AG04449 (cell line): ENCODE measurements at regions not wholly inside any gene's neighbourhood (a gene's known extent, or its start where the extent isn't known, plus 50 kb on each side); places are given as distances from the start of the nearest gene placed in this dataset.

ENCODE experiments used
- CTCF ChIA-PET: fragments of 350-600 bp; formaldehyde crosslinking; extraction: SDS; loops from one replicate; lab custom pipeline; 2021; ENCODE audit warnings: antibody characterized with exemption; lab: Yijun Ruan, JAX
- POLR2A ChIA-PET: fragments of 400-600, 350-600 bp; formaldehyde crosslinking; extraction: SDS; loops from one replicate; lab custom pipeline; 2020; ENCODE audit warnings: antibody characterized with exemption, inconsistent platforms; lab: Yijun Ruan, JAX
- DNase-seq: peaks from one replicate; pipeline ENCODE4 v3.0.0-alpha.2; 2010; ENCODE audit warnings: low read depth, low spot score
- H3K4me3 ChIP-seq: 2 replicates; pipeline ENCODE4 v1.5.1; 2011; ENCODE audit warnings: low read depth, mild to moderate bottlenecking, control low read depth, low read length
- TF ChIP-seq, protein P1 (sequence below): IDR thresholded peaks from one replicate; pipeline ENCODE4 v1.5.1; 2011; ENCODE audit warnings: mild to moderate bottlenecking, moderate library complexity, low read length, control low read depth, inconsistent platforms; ENCODE audit not compliant: insufficient read depth; ENCODE audit errors: missing control alignments

DNA sequence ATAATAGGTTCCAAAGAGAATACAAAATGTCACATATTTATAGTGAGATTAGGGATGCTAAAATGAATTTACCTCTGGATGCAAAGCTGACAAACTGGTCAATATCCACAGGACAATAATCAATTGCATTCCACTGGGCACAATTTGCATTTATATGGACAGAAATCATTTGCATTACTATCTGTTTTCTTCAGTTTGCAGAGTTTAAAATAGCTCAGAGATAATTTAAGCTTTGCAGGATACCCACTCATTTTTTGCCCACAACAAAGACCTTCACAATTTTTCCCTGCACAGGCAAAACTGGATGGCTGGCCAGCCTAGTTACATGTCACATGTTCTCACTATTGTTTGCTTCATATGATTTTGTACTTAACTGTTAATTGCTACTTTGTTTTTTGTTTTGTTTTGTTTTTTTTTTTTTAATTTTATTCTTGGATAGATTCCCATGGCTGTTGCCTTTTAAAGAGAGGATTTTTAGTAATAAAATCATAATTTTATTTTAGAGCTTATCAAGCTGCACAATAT, 483.5 kb downstream of the UTRN start:
- POLR2A ChIA-PET = no interaction called here
- CTCF ChIA-PET = interaction anchor here (0.9 kb wide), 1 partner anchor 9 kb away, joined by 3 read pairs; no protein-coding TSS in a partner anchor
- TF ChIP-seq, protein P1, sequence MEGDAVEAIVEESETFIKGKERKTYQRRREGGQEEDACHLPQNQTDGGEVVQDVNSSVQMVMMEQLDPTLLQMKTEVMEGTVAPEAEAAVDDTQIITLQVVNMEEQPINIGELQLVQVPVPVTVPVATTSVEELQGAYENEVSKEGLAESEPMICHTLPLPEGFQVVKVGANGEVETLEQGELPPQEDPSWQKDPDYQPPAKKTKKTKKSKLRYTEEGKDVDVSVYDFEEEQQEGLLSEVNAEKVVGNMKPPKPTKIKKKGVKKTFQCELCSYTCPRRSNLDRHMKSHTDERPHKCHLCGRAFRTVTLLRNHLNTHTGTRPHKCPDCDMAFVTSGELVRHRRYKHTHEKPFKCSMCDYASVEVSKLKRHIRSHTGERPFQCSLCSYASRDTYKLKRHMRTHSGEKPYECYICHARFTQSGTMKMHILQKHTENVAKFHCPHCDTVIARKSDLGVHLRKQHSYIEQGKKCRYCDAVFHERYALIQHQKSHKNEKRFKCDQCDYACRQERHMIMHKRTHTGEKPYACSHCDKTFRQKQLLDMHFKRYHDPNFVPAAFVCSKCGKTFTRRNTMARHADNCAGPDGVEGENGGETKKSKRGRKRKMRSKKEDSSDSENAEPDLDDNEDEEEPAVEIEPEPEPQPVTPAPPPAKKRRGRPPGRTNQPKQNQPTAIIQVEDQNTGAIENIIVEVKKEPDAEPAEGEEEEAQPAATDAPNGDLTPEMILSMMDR = no peak

DNA sequence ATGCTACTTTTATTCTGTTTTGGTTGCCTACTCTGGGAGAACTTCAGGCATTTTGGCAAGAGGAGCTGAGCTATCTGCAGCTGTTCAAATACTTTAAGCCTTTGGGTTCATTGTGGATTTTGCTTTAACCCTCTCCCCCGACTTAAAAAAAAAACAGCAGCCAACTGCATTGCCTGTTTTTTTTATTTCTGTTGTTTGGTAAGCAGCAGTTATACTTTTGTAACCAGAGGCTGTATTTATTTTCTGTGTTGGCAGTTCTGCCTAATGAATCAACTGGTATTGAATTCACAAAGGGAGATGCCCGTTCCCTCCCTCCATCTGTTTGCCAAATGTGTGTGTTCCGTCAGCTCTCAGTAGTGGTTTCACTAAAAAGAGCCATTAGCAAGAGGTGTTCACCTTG, 484.0 kb downstream of the UTRN start:
- CTCF ChIA-PET = interaction anchor here (0.9 kb wide), 1 partner anchor 10 kb away, joined by 3 read pairs; no protein-coding TSS in a partner anchor
- H3K4me3 ChIP-seq = no peak overlapping the region
- POLR2A ChIA-PET = no interaction called here
- TF ChIP-seq, protein P1 = no peak
- DNase-seq = no peak

More for the DNA sequence above, 483.5 kb downstream of the UTRN start:
- no peak overlapping the region for H3K4me3 ChIP-seq
- no peak for DNase-seq

GRCh38 chr6:144776031-144776819, 491.1 kb downstream of the UTRN start:
- CTCF ChIA-PET = interaction anchor here (1.2 to 1.8 kb wide), 2 partner anchors 14 to 191 kb away, joined by 4 to 5 read pairs; no protein-coding TSS in a partner anchor
- POLR2A ChIA-PET = no interaction called here
- TF ChIP-seq, protein P1 = no peak

DNA sequence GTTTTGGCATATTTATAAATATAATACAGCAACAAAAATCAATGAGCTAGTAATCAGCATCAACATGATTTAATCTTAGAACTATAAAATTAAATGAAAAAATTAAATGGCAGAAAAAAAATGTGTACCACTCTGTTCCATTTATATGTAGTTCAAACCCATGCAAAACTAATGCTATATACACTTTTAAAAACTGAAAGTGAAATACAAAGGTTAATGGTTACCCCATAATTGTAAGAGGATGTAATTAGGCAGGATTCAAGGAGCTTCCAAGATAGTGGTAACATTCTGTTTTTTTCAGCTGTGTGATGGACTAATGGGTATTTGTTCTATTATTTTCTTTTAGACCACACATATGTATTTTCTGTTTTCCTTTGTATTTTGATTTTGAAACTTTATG, 492.1 kb downstream of the UTRN start:
- ChIA-PET CTCF (interaction anchor here (1.2 to 1.8 kb wide), 2 partner anchors 13 to 192 kb away, joined by 4 to 5 read pairs; no protein-coding TSS in a partner anchor), POLR2A (no interaction called here)
- no peak overlapping the region for H3K4me3 ChIP-seq
- DNase-seq = no peak
- TF ChIP-seq, protein P1 = no peak

More at GRCh38 chr6:144776031-144776819, 491.1 kb downstream of the UTRN start:
- H3K4me3 ChIP-seq = no peak overlapping the region
- DNase-seq = no peak

DNA sequence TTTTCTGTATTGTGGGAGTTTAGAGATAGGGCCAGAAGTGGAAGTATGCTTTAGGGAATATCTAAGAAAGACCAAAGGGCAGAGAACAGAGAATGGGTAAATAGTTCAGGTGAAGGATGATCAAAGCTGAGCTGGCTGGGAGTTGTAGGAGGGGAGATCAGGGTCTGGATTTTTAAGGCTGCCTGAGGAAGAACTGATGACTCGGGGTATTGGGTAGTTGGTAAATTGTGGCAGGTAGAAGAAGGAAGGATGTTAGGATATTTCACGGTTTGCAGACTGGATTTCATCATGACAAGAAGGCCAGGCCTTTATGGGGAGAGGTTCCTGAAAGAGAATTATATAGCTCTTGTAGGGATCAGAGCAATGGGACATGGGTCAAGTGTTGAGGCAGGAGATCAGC, 492.9 kb downstream of the UTRN start:
- ChIA-PET CTCF (interaction anchor here (0.6 to 1.8 kb wide), 5 partner anchors 12 to 437 kb away, joined by 3 to 7 read pairs (median 3); no protein-coding TSS in a partner anchor), POLR2A (no interaction called here)
- DNase-seq = no peak
- TF ChIP-seq, protein P1 = no peak
- no peak overlapping the region for H3K4me3 ChIP-seq
